ENCODE measurements at regions not wholly inside any gene's neighbourhood (a gene's known extent, or its start where the extent isn't known, plus 50 kb on each side); places are given as distances from the start of the nearest gene placed in this dataset.

DNA sequence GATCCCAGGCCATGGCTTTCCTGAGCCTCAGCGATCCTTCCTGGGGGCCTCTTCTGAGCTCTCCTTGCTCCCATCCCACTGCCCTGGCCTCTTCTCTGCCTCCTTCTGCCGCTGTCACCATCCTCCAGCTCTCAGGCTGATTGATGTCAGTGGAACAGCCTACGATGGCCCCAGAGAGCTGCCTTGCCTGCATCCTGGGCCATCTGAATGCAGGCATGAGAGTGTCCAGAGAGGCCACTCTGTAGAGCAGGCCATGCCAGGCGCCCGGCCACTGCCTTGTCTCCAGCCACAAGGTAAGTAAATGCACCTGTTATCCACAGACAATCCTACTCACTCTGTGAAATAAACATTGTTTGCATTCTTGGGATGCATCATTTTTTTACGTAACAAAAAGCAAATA, 171.4 kb upstream of the PPP2R2D start:
- Histone ChIP-seq H3K9me3 (ENCODE audit: control insufficient read depth, insufficient read depth, low read length) (no peaks in the 10 kb centered on the region), H3K4me3 (ENCODE audit: low read length) (no peak overlapping the region), H3K36me3 (ENCODE audit: control insufficient read depth, insufficient read depth, low read length) (no peaks in the 10 kb centered on the region), H3K4me1 (ENCODE audit: control insufficient read depth, insufficient read depth, low read length) (no peaks in the 10 kb centered on the region), H3K27ac (ENCODE audit: low read length) (no peak overlapping the region), H3K27me3 (ENCODE audit: control insufficient read depth, insufficient read depth, low read length) (no peaks in the 10 kb centered on the region)
- Mint-ChIP-seq H3K4me3 (no peak overlapping the region), H3K36me3 (no peaks in the 10 kb centered on the region), H3K27ac (no peak overlapping the region), H3K27me3 (ENCODE audit: low read depth in 2 of 2) (peaks cover 10 to 17% of the 10 kb centered on the region in 2 donors), H3K9me3 (no peaks in the 10 kb centered on the region), H3K4me1 (peaks cover 6 to 13% of the 10 kb centered on the region in 2 donors)
- intact Hi-C loops (cut with micrococcal nuclease), result no loop called here
- no peak for DNase-seq
- ATAC-seq, result no peak
- WGBS (ENCODE audit: insufficient coverage), result 81% methylated on average over 5 of the region's 6 CpGs
- TF ChIP-seq, protein P1, sequence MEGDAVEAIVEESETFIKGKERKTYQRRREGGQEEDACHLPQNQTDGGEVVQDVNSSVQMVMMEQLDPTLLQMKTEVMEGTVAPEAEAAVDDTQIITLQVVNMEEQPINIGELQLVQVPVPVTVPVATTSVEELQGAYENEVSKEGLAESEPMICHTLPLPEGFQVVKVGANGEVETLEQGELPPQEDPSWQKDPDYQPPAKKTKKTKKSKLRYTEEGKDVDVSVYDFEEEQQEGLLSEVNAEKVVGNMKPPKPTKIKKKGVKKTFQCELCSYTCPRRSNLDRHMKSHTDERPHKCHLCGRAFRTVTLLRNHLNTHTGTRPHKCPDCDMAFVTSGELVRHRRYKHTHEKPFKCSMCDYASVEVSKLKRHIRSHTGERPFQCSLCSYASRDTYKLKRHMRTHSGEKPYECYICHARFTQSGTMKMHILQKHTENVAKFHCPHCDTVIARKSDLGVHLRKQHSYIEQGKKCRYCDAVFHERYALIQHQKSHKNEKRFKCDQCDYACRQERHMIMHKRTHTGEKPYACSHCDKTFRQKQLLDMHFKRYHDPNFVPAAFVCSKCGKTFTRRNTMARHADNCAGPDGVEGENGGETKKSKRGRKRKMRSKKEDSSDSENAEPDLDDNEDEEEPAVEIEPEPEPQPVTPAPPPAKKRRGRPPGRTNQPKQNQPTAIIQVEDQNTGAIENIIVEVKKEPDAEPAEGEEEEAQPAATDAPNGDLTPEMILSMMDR (IDR thresholded peaks at IDR 0.05), result no peak

DNA sequence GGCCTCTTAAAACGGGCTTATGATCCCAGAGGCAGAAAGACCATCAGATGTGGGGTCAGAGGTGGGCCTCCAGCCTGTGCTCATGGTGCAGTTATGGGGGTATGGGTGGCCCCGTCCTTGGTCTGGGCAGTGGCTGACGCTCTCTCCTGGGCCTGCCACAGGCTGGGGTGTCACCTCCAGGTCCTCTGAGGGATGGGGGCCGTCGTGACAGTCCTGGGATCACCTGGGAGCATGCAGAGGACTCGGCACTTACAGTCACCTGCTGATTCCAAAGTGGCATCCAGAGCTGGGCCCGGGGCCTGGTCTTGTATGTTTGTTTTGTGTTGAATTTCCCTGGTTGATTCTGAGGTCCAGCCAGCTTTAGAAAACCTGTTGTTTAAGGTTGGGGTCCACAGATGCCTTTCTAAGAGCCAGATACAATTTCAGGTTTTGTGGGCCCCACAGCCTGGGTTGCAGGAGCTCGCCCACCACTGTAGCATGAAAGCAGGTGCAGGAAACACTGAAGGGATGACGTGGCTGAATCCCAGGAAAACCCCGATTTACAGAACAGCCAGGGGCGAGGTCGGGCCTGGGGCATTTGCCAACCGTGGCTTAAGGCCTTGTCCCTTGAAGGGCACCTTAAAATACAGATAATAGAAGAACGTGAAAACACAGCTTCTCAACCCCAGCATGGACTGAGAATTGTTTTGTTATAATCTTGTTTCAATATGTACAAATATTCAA, 170.7 kb upstream of the PPP2R2D start:
- WGBS (ENCODE audit: insufficient coverage), result 58% methylated on average over 13 of the region's 14 CpGs

DNA sequence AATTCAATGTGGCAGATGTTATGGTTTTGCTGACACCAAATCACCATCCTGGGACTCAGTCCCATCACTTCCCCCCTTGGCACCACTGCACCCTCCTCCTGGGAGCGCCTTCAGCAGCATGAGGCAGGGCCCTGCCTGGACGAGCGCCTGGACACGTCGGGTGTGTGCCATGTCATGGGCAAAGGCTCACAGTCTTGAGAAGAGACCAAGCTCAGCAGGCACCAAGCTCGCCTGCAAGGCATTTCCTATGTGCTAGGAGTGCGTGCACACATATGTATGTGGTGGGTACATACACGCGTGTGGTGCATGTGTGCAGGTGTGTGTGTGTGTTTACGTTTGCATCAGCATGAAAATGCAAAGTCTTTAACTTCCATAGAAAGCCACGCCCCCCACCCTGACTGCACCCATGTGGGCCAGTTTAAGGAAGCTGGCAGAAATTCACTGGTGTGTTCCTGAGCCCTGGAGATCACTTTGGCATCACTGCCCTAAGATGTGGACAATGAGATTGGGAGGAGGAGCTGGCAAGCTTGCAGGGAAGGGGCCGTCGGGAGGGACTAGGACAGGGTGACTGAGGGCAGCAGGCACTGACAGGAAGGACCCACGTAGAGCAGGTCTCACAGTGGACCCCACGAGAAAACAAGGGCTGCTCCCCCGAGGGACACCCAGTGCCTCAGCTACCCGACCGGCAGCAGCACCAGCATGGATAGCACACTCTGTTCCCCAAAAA, 169.9 kb upstream of the PPP2R2D start:
- TF ChIP-seq, protein P1 (IDR thresholded peaks at IDR 0.05), result no peak
- intact Hi-C loops (cut with micrococcal nuclease), result no loop called here
- no peak overlapping the region for H3K27ac Mint-ChIP-seq
- 88% methylated on average over 17 of the region's 18 CpGs for WGBS (ENCODE audit: insufficient coverage)
- H3K4me1 ChIP-seq (ENCODE audit: control insufficient read depth, insufficient read depth, low read length), result no peaks in the 10 kb centered on the region
- H3K4me3 ChIP-seq (ENCODE audit: low read length), result no peak overlapping the region
- peaks cover 10 to 17% of the 10 kb centered on the region in 2 donors for H3K27me3 Mint-ChIP-seq (ENCODE audit: low read depth in 2 of 2)
- DNase-seq (no peak), ATAC-seq (no peak)
- peaks cover 6 to 13% of the 10 kb centered on the region in 2 donors for H3K4me1 Mint-ChIP-seq
- no peak overlapping the region for H3K4me3 Mint-ChIP-seq
- no peaks in the 10 kb centered on the region for H3K36me3 Mint-ChIP-seq
- no peaks in the 10 kb centered on the region for H3K9me3 Mint-ChIP-seq
- H3K9me3 ChIP-seq (ENCODE audit: control insufficient read depth, insufficient read depth, low read length), result no peaks in the 10 kb centered on the region
- no peak overlapping the region for H3K27ac ChIP-seq (ENCODE audit: low read length)
- H3K36me3 ChIP-seq (ENCODE audit: control insufficient read depth, insufficient read depth, low read length), result no peaks in the 10 kb centered on the region
- H3K27me3 ChIP-seq (ENCODE audit: control insufficient read depth, insufficient read depth, low read length), result no peaks in the 10 kb centered on the region

More for the DNA sequence above, 170.7 kb upstream of the PPP2R2D start:
- peaks cover 6 to 13% of the 10 kb centered on the region in 2 donors for H3K4me1 Mint-ChIP-seq
- intact Hi-C loops (cut with micrococcal nuclease), result no loop called here
- no peak overlapping the region for H3K4me3 Mint-ChIP-seq
- H3K27me3 Mint-ChIP-seq (ENCODE audit: low read depth in 2 of 2), result peaks cover 10 to 17% of the 10 kb centered on the region in 2 donors
- ATAC-seq, result no peak
- no peak overlapping the region for H3K27ac Mint-ChIP-seq
- DNase-seq, result no peak
- H3K9me3 Mint-ChIP-seq, result no peaks in the 10 kb centered on the region
- no peaks in the 10 kb centered on the region for H3K27me3 ChIP-seq (ENCODE audit: control insufficient read depth, insufficient read depth, low read length)
- no peak overlapping the region for H3K4me3 ChIP-seq (ENCODE audit: low read length)
- H3K27ac ChIP-seq (ENCODE audit: low read length), result no peak overlapping the region
- H3K4me1 ChIP-seq (ENCODE audit: control insufficient read depth, insufficient read depth, low read length), result no peaks in the 10 kb centered on the region
- H3K36me3 ChIP-seq (ENCODE audit: control insufficient read depth, insufficient read depth, low read length), result no peaks in the 10 kb centered on the region
- TF ChIP-seq, protein P1 (IDR thresholded peaks at IDR 0.05), result no peak
- H3K9me3 ChIP-seq (ENCODE audit: control insufficient read depth, insufficient read depth, low read length), result no peaks in the 10 kb centered on the region
- H3K36me3 Mint-ChIP-seq, result no peaks in the 10 kb centered on the region

Measured in natural killer cell (primary cell).